ENCODE measurements at regions not wholly inside any gene's neighbourhood (a gene's known extent, or its start where the extent isn't known, plus 50 kb on each side); places are given as distances from the start of the nearest gene placed in this dataset.

- no peak for DNase-seq
Observed at GRCh38 chr3:155029941-155030340, 50.2 kb upstream of the MME start.

- DNase-seq: no peak
Observed at GRCh38 chr3:155026999-155027591, 53.0 kb upstream of the MME start.

- DNase-seq: no peak
Observed at GRCh38 chr3:155024006-155024638, 56.0 kb upstream of the MME start.

GRCh38 chr3:155022896-155023295 lies 57.2 kb upstream of the MME start:
- DNase-seq: no peak

GRCh38 chr3:155019575-155019974 lies 60.5 kb upstream of the MME start:
- no peak for DNase-seq

GRCh38 chr3:155018621-155019330 lies 61.3 kb upstream of the MME start:
- DNase-seq: no peak

- DNase-seq: no peak
Observed at GRCh38 chr3:155015776-155016436, 64.2 kb upstream of the MME start.

- no peak for DNase-seq
Observed at GRCh38 chr3:155014953-155015352, 65.2 kb upstream of the MME start.

GRCh38 chr3:155013427-155013826 lies 66.7 kb upstream of the MME start:
- no peak for DNase-seq

- DNase-seq: no peak
Observed at GRCh38 chr3:155012584-155012983, 67.5 kb upstream of the MME start.

- DNase-seq: no peak
Observed at GRCh38 chr3:155010416-155010815, 69.7 kb upstream of the MME start.

- DNase-seq: no peak
Observed at GRCh38 chr3:155009217-155009616, 70.9 kb upstream of the MME start.

- no peak for DNase-seq
Observed at GRCh38 chr3:155007729-155008128, 72.4 kb upstream of the MME start.

GRCh38 chr3:155001289-155002010 lies 78.7 kb upstream of the MME start:
- no peak for DNase-seq

GRCh38 chr3:154992655-154993054 lies 87.5 kb upstream of the MME start:
- no peak for DNase-seq

GRCh38 chr3:154990543-154990942 lies 89.6 kb upstream of the MME start:
- DNase-seq: no peak

- no peak for DNase-seq
Observed at GRCh38 chr3:154987846-154988245, 92.3 kb upstream of the MME start.

GRCh38 chr3:154981664-154982063 lies 98.5 kb upstream of the MME start:
- DNase-seq: no peak

GRCh38 chr3:154981201-154981600 lies 98.9 kb upstream of the MME start:
- DNase-seq: no peak

- DNase-seq: no peak
Observed at GRCh38 chr3:154979331-154979730, 100.8 kb upstream of the MME start.

- DNase-seq: no peak
Observed at GRCh38 chr3:154977666-154978065, 102.5 kb upstream of the MME start.

- no peak for DNase-seq
Observed at GRCh38 chr3:154976072-154976983, 103.8 kb upstream of the MME start.
